GM18858 (cell line): ENCODE measurements at regions not wholly inside any gene's neighbourhood (a gene's known extent, or its start where the extent isn't known, plus 50 kb on each side); places are given as distances from the start of the nearest gene placed in this dataset.

Experiments
- ATAC-seq: cut with Tn5 transposase; IDR thresholded peaks from one replicate; pipeline ENCODE4 v1.9.1; 2021; ENCODE audit not compliant: unreplicated experiment

GRCh38 chr2:219692521-219692920, 65.1 kb downstream of the SLC4A3 start:
- ATAC-seq = no peak

GRCh38 chr2:219695145-219695709, 67.8 kb downstream of the SLC4A3 start:
- no peak for ATAC-seq

DNA sequence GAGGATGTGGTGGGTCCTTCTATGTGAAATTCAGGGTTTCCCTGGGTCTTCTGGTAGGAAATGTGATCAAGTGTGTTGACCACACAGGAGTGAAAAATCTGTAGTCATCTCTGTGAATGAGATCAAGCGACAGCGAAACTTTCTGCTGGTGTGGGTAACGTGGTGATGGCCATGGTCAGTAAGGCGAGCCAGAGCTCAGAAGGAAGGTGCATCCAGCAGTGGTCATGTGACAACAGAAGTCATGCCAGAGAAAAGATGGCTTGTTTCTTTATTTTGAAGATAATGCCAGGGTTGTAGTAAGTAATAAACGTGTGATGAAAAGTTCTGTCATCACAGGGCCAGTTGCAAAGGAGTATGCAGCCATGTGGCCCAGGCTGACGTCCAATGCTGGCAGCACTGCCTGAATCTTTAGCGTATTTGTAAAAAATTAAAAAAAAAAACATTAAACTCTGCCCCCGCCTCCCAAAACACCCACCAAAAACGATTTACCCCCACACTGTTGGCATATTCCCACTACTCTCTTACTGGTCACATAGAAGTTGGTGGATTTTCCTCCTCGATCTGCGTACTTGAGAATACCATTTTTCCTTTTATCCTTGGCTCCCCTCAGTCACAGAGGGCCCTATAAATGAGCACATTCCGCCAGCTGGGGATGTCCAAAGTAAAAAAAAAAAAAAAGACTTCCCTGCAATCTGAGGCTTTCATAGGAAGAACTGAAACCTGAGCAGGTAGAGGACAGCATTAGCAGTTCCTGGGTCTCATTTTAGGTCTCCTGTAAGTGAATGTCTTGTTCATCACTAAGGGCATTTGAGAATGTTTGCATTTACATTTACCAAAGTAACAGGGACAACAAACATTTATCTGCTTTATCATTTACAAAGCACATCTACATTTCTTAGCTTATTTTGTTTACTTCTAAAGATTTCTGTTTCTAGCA, 70.6 kb downstream of the SLC4A3 start:
- ATAC-seq = no peak

GRCh38 chr2:219698748-219699439, 71.5 kb downstream of the SLC4A3 start:
- no peak for ATAC-seq

DNA sequence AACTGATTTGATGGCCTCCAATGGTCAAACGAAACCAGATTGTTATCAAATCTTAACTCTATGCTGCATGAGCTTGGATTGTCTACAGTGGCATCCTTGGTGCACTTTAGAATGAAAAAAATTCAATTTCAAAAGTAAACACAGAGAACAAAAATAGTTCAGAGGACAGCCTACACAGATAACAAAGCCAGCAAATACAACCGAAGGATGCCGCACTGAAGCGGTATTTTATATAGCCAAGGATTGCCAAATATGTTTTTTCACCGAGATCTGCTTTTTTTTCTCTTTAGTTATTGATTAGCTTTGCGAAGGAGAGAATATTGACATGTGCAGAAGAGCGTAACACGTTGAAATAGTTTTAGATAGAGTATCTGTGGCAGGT, 72.0 kb downstream of the SLC4A3 start:
- no peak for ATAC-seq

- no peak for ATAC-seq
Observed at GRCh38 chr2:219701847-219702634, 74.6 kb downstream of the SLC4A3 start.

DNA sequence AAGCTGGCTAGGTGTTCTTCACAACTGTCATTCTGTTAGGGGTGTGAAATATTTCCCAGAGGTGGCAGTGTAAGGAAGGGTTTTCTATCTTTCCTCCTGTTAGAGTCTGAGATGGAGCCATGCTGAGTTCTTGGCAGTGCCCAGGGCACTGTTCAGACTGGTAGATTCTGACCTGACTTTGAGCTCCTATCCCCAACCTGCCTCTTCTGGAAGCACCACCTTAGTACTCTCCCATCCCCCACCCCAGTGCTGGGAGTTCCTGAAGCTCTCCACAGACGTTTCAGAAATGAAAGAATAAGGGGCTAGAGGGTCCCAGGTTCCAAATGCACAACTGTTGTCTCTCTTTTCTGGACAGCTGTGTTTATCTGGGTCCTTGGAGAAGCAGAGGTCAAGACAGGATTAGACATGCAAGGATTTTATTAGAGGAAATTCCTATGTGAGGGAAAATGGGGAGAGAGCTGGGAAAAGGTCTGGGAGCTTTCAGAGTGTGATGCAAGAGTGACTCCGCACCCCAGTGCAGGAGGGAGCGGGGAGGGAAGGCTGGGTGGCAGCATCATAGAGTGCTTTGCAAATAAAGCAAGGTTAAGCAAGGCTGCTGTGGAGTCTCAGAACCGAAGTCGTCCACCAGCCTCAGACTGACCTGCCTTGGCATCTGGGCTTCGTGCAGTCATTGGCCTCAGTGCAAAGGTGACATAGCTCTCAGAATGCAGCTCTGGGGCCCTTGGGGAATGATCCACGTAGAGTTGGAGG, 75.5 kb downstream of the SLC4A3 start:
- no peak for ATAC-seq

DNA sequence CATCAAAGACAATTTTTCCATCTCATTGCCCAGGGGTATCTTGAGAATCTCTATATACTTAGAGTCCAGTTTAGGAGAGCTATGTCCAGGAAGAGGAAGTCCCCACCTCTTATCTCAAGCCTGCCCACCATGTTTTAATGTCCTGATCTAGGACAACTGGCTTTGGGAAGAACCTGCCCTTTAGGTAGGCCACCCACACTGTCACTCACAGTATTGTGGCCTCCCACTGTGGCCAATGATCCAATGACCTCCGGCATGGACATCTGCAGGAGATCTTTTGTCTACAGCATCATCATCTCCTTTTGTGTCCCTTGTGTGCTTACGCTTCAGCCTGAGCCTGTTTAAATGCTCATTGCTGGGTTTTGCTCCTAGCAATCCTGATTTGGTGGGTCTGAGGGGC, 77.4 kb downstream of the SLC4A3 start:
- ATAC-seq = no peak

- ATAC-seq = no peak
Observed at GRCh38 chr2:219706823-219707281, 79.4 kb downstream of the SLC4A3 start.

DNA sequence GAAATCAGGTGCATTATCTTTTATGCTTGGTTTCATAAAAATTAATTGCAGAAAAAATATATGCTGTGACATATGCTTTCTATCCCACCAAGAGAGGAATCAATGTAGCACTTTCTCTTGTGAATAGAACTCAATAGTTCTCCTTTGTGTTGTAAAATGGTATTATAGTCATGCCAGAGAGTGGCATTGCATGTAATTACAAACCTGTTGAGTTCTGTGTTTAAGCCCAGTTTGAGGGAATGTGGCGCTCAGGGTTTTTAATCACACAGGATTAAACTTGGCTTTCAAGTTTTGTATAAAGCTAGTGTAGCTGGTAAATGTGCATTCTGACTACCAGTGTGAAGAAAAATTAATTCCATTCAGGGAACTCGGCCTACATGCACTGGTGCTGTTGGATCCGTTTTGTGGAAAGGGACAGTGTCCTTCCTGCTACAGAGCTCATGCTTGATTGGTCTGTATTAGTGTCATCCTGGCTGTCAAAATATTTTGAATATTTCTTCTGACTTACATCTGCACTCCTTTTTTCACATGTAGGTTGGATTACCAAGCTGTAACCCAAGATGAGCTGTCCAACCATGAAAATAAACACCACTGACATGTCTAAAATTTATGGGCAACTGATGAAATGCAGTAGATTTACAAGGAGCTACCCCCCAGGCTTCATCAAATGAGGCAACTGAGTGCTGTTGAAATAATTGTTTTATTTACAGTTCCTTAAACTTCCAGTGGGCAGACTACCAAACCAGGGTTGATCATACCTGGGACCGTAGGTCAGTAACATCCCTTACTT, 80.3 kb downstream of the SLC4A3 start:
- no peak for ATAC-seq

- ATAC-seq = no peak
Observed at GRCh38 chr2:219709331-219709761, 81.9 kb downstream of the SLC4A3 start.

DNA sequence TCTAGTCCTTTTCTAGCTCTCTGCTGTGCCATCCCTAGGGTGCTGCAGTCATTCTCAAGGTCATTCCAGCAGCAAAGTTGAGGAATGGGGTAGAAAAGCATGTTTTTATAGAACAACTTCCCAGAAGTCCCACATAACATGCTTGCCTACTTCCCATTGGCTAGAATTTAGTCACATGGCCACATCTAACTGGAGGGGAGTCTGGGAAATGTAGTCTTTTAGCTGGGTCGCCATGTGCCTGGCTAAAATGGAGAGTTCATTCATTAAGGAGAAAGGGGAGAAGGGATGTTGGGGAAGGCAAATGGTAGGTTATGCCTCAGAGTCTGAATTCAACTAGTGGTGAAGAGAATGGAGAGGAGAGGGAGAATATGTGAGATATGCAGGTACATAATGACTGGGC, 85.7 kb downstream of the SLC4A3 start:
- ATAC-seq = peak; percentile 71

DNA sequence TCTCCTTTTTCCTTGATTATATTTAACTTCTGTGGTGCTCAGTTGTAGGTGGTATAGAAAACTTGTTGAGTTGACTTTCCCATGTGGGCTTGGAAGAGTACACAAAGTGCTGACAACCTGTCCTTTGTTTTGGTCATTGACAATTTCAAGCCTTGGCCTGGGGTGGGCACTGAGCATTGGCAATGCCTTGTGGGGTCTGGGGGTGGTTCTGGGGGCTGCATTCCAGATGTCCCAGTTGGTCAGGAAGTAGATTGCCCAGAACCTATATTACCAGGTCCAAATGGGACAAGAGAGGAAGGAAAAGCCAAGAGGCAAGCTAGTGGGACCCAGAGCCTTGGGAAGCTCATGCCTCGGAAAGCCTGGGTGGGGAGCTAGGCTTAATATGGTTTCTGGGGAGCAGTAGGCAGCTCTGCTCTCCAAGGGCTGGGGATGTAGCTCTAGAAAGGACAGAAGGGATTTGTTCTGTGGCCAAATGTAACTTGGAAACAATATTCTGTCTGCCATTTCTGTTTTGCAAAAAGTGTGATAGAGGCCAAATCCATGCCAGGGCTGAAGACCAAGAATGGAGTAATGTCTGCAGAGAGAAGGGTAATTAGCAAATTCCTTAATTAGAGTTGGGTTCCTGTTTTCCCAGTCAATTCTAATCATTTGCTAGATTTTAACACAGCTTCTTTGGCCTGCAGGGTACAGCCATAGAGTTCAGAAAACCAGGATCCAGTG, 87.4 kb downstream of the SLC4A3 start:
- no peak for ATAC-seq

DNA sequence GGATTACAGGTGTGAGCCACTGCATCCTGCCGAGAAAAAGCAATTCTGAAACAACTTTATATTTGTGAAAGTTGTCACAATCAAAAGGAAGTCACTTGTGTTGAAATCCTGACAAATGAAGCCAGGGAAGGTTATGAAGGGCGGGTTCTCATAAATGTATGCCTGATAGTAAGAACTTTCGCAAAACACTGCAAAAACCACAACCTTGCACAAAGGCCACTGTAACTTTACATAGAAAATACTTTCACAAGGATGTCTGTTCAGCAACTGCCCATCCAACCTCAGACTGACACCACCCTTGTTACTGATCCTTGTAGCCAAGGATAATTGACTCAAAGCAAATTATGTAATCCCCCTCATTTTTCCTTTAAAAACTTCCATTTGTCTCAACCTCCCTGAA, 90.6 kb downstream of the SLC4A3 start:
- no peak for ATAC-seq

- ATAC-seq = no peak
Observed at GRCh38 chr2:219719521-219719920, 92.1 kb downstream of the SLC4A3 start.

DNA sequence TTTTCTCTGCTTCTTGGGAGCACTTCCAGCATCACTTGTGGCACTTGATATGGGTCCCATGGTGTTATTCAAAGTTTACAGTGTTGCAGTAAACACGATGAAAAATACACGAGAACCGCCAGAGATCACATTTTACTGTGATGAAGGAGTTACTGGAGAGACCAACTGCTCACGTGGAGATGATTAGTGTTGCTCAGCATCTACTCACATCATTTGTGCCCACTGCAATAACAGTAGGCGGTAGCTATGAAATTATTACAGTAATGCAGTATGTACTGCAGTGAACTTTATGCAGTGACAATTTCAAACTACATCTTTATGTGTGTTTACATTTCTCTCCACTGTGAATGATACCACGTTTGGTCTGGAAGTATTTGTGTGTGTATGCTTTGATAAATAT, 93.5 kb downstream of the SLC4A3 start:
- ATAC-seq = no peak

GRCh38 chr2:219722276-219722879, 94.9 kb downstream of the SLC4A3 start:
- ATAC-seq = no peak

DNA sequence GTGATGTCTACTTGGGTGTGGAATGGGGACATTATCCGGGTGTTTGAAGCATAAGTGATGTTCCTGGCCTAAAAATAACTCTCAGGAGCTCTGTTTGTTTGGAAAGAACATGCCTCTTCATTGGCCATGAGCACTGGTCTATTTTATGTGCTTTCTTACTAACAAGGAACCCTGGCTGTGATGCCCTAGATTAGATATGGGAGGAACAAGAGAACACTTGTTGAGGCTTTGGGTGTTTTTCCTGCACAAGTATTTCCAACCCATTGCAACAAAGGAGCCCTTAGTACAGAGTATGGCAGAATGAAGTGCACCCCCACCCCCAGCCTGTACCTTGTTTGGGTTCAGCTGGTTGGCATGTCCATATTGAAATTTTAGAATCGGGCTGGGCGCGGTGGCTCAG, 95.9 kb downstream of the SLC4A3 start:
- ATAC-seq = no peak
